SK-N-SH treated with all-trans-retinoic acid at 6 μM for 48 hours (cell line): ENCODE measurements at regions not wholly inside any gene's neighbourhood (a gene's known extent, or its start where the extent isn't known, plus 50 kb on each side); places are given as distances from the start of the nearest gene placed in this dataset.
"Not testable (repeated sequence)": the region's sequence is repeated elsewhere in the genome, so short reads cannot be mapped to it uniquely, and the experiment has no call there.

ENCODE experiments used
- ATAC-seq: fragments of 200-7000 bp; cut with Tn5 transposase; 3 replicates; pipeline ENCODE4 v1.9.1; 2020; ENCODE audit warnings: mild to moderate bottlenecking, moderate library complexity
- ARNTL ChIP-seq: fragments of 450-650 bp; formaldehyde crosslinking; IDR thresholded peaks from 2 replicates; pipeline ENCODE4 v1.5.0; 2020; ENCODE audit warnings: low read depth, mild to moderate bottlenecking, moderate library complexity, borderline replicate concordance
- BACH2 ChIP-seq: fragments of 250-450 bp; sonication (Bioruptor Pico); IDR thresholded peaks from 2 replicates; pipeline ENCODE4 v1.9.0; 2021; ENCODE audit warnings: mild to moderate bottlenecking, borderline replicate concordance
- CREB5 ChIP-seq: fragments of 250-450 bp; sonication (Bioruptor Pico); IDR thresholded peaks from 2 replicates; pipeline ENCODE4 v1.5.1; 2020; ENCODE audit warnings: low read depth, mild to moderate bottlenecking, moderate library complexity
- CSDC2 ChIP-seq: fragments of 250-450 bp; sonication (Bioruptor Pico); IDR thresholded peaks from 2 replicates; pipeline ENCODE4 v1.5.0; 2020; ENCODE audit warnings: mild to moderate bottlenecking, moderate library complexity
- ESRRG ChIP-seq: fragments of 250-450 bp; sonication (Bioruptor Pico); IDR thresholded peaks from 2 replicates; pipeline ENCODE4 v1.6.1; 2021; ENCODE audit warnings: mild to moderate bottlenecking
- GLIS3 ChIP-seq: fragments of 250-450 bp; sonication (Bioruptor Pico); IDR thresholded peaks from 2 replicates; pipeline ENCODE4 v1.5.0; 2020; ENCODE audit warnings: mild to moderate bottlenecking, moderate library complexity
- ISL1 ChIP-seq: fragments of 250-450 bp; sonication (Bioruptor Pico); IDR thresholded peaks from 2 replicates; pipeline ENCODE4 v2.1.2; 2022; ENCODE audit warnings: mild to moderate bottlenecking, moderate library complexity
- PATZ1 ChIP-seq: fragments of 250-450 bp; sonication (Bioruptor Pico); IDR thresholded peaks from 2 replicates; pipeline ENCODE4 v1.8.0; 2020; ENCODE audit warnings: mild to moderate bottlenecking, moderate library complexity, borderline replicate concordance
- POU6F1 ChIP-seq: fragments of 250-450 bp; sonication (Bioruptor Pico); IDR thresholded peaks from 2 replicates; pipeline ENCODE4 v1.8.0; 2021; ENCODE audit warnings: low read depth, mild to moderate bottlenecking, moderate library complexity, borderline replicate concordance
- PPARA ChIP-seq: fragments of 250-450 bp; sonication (Bioruptor Pico); IDR thresholded peaks from 2 replicates; pipeline ENCODE4 v1.5.0; 2020; ENCODE audit warnings: mild to moderate bottlenecking, borderline replicate concordance
- RARB ChIP-seq: fragments of 250-450 bp; sonication (Bioruptor Pico); IDR thresholded peaks from 2 replicates; pipeline ENCODE4 v1.8.0; 2021; ENCODE audit warnings: mild to moderate bottlenecking, moderate library complexity
- SNAI2 ChIP-seq: fragments of 250-450 bp; sonication (Bioruptor Pico); IDR thresholded peaks from 2 replicates; pipeline ENCODE4 v1.5.0; 2020; ENCODE audit warnings: mild to moderate bottlenecking, moderate library complexity
- TSHZ2 ChIP-seq: fragments of 250-450 bp; sonication (Bioruptor Pico); IDR thresholded peaks from 2 replicates; pipeline ENCODE4 v1.5.0; 2020; ENCODE audit warnings: mild to moderate bottlenecking, moderate library complexity
- ZC3H10 ChIP-seq: fragments of 250-450 bp; sonication (Bioruptor Pico); IDR thresholded peaks from 2 replicates; pipeline ENCODE4 v1.5.1; 2021; ENCODE audit warnings: mild to moderate bottlenecking, moderate library complexity
- ZFP3 ChIP-seq: fragments of 250-450 bp; sonication (Bioruptor Pico); IDR thresholded peaks from 2 replicates; pipeline ENCODE4 v1.5.0; 2020; ENCODE audit warnings: mild to moderate bottlenecking, moderate library complexity
- ZNF70 ChIP-seq: fragments of 450-650 bp; formaldehyde crosslinking; IDR thresholded peaks from 2 replicates; pipeline ENCODE4 v1.5.0; 2020; ENCODE audit warnings: mild to moderate bottlenecking, moderate library complexity
- TF ChIP-seq, protein P1 (sequence below): fragments of 250-450 bp; sonication (Bioruptor Pico); IDR thresholded peaks from 2 replicates; pipeline ENCODE4 v1.5.1; 2021; ENCODE audit warnings: mild to moderate bottlenecking, moderate library complexity

GRCh38 chr10:121137533-121137932 lies 286.4 kb downstream of the WDR11 start (continued):
- no peak for TF ChIP-seq CREB5 (CRISPR knock-in tag)

DNA sequence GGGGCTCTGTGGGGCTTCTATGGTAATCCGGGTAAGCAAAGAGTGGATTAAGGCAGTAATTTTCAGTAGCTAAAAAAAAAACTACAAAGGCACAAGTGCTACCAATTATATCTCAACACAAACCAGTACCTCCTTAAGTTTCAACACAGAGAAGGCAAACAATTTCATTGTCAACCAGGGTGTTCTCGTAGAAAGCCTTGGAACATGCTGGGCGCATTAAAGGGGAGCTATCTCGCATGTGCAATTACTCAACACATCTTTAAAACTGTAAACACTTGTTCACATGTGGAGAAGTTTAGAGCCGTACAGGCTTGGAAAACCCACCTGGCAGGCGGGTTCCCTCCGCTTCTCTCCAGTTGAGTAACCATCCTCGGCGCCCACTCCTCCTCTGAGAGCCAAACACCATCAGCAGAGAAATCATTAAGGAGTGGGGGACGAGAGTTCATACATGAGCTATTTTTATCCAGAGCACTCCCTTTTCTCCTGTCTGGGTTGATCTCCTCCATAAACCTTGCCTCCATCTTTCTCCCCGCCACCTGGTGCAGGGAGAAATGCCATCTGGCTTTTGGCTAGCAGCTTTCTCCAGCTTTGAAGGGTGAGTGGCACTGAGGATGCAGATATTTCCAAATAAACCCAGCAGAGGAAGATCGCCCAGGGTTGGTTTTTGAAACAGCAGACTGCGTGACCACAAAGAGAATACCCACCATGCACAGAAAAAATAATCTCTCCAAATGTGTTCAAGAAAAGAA lies 287.1 kb downstream of the WDR11 start:
- ATAC-seq = no peak
- TF ChIP-seq ISL1 (no peak), GLIS3 (CRISPR knock-in tag) (no peak), BACH2 (no peak), CSDC2 (no peak), ESRRG (CRISPR knock-in tag) (no peak), SNAI2 (CRISPR knock-in tag) (no peak)
- TF ChIP-seq, all 23 proteins: peak for 0

DNA sequence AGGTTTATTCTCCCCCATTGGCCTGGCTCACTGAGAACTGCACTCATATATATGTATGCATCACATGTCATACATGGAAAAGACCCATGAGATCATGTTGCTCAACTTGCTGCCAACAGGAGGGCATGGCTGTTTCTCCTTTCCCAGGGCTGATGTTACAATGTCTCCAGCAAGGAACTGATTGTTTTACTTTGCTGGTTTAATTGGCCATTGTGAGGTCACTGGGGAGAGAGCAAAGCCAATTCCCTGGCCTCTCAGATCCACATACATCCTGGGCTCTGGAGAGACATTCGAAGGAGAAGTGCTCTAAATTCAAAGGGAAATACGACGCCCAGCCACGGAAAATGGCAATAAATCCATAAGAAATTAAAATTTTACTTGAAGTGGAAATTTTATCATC lies 287.8 kb downstream of the WDR11 start:
- ATAC-seq = no peak
- TF ChIP-seq, protein P1, sequence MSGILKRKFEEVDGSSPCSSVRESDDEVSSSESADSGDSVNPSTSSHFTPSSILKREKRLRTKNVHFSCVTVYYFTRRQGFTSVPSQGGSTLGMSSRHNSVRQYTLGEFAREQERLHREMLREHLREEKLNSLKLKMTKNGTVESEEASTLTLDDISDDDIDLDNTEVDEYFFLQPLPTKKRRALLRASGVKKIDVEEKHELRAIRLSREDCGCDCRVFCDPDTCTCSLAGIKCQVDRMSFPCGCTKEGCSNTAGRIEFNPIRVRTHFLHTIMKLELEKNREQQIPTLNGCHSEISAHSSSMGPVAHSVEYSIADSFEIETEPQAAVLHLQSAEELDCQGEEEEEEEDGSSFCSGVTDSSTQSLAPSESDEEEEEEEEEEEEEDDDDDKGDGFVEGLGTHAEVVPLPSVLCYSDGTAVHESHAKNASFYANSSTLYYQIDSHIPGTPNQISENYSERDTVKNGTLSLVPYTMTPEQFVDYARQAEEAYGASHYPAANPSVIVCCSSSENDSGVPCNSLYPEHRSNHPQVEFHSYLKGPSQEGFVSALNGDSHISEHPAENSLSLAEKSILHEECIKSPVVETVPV = no peak
- TF ChIP-seq ARNTL (CRISPR knock-in tag) = no peak
- TF ChIP-seq ZFP3 = no peak
- TF ChIP-seq CSDC2 = no peak
- no peak for TF ChIP-seq RARB (CRISPR knock-in tag)
- no peak for TF ChIP-seq PATZ1

- ATAC-seq = not testable (repeated sequence)
These were observed 294.7 kb downstream of the WDR11 start for GRCh38 chr10:121145802-121146395.

- no peak for ATAC-seq
- TF ChIP-seq SNAI2 (CRISPR knock-in tag) (no peak), TSHZ2 (CRISPR knock-in tag) (no peak), BACH2 (no peak), ESRRG (CRISPR knock-in tag) (no peak), PATZ1 (no peak), ZC3H10 (CRISPR knock-in tag) (no peak), ISL1 (no peak), CREB5 (CRISPR knock-in tag) (no peak), POU6F1 (CRISPR knock-in tag) (no peak), PPARA (CRISPR knock-in tag) (no peak), ZNF70 (CRISPR knock-in tag) (no peak), ZFP3 (no peak), RARB (CRISPR knock-in tag) (no peak)
- TF ChIP-seq, protein P1 = no peak
These were observed 297.8 kb downstream of the WDR11 start for GRCh38 chr10:121148921-121149320.
